Mesenchymal stem cell (in vitro differentiated cells and primary cell): ENCODE measurements at regions not wholly inside any gene's neighbourhood (a gene's known extent, or its start where the extent isn't known, plus 50 kb on each side); places are given as distances from the start of the nearest gene placed in this dataset.
A peak's percentile ranks its signal among the peaks of the same experiment; 100 is the strongest.

Experiments used
- DNase-seq: peaks from one replicate; pipeline ENCODE4 v3.0.0-alpha.2; 2013
- H2AFZ ChIP-seq: one replicate; pipeline ENCODE4 v1.6.1; 2013; ENCODE audit warnings: low read depth, mild to moderate bottlenecking, control low read depth, inconsistent platforms, low read length, moderate library complexity
- H2AK5ac ChIP-seq: 2 replicates; pipeline ENCODE4 v1.6.1; 2013; ENCODE audit warnings: low read length, moderate library complexity, mild to moderate bottlenecking, inconsistent platforms; ENCODE audit not compliant: severe bottlenecking
- H2BK120ac ChIP-seq: one replicate; pipeline ENCODE4 v1.6.1; 2013; ENCODE audit warnings: low read depth, mild to moderate bottlenecking, inconsistent platforms, low read length, moderate library complexity
- H2BK12ac ChIP-seq, 2 experiments: one replicate each; pipeline ENCODE4 v1.6.1; 2013; ENCODE audit warnings: inconsistent platforms in 2 of 2, low read length in 2 of 2, mild to moderate bottlenecking in 2 of 2, moderate library complexity in 2 of 2, control low read depth in 1 of 2
- H2BK15ac ChIP-seq: one replicate; pipeline ENCODE4 v1.6.1; 2013; ENCODE audit warnings: mild to moderate bottlenecking, low read depth, inconsistent platforms; ENCODE audit not compliant: poor library complexity, severe bottlenecking
- H2BK5ac ChIP-seq: 2 replicates; pipeline ENCODE4 v1.6.1; 2013; ENCODE audit warnings: low read depth, mild to moderate bottlenecking, low read length, control low read depth, inconsistent platforms; ENCODE audit not compliant: poor library complexity, severe bottlenecking
- H3K14ac ChIP-seq, 2 experiments: one replicate each; pipeline ENCODE4 v1.6.1; 2013; ENCODE audit warnings: inconsistent platforms in 2 of 2, low read length in 2 of 2, control low read depth in 1 of 2, mild to moderate bottlenecking in 1 of 2, moderate library complexity in 1 of 2
- H3K18ac ChIP-seq, 2 experiments: one replicate each; pipeline ENCODE4 v1.6.1; 2013; ENCODE audit warnings: inconsistent platforms in 2 of 2, low read length in 2 of 2, control low read depth in 1 of 2, low read depth in 1 of 2, mild to moderate bottlenecking in 1 of 2
- H3K23ac ChIP-seq, 2 experiments: one replicate each; pipeline ENCODE4 v1.6.1; 2013; ENCODE audit warnings: inconsistent platforms in 2 of 2, low read length in 2 of 2, mild to moderate bottlenecking in 2 of 2, moderate library complexity in 2 of 2, control low read depth in 1 of 2
- H3K27ac ChIP-seq: 2 replicates; pipeline ENCODE4 v1.5.1; 2013; ENCODE audit warnings: mild to moderate bottlenecking, moderate library complexity, low read length, control low read depth, inconsistent platforms; ENCODE audit not compliant: poor library complexity, severe bottlenecking
- H3K27me3 ChIP-seq, 2 experiments: 2 replicates each; pipeline versions ENCODE4 v1.6.1 to v1.7.0; 2013; ENCODE audit warnings: low read length in 2 of 2, mild to moderate bottlenecking in 2 of 2, moderate library complexity in 2 of 2, control low read depth in 1 of 2, inconsistent platforms in 1 of 2; ENCODE audit not compliant: control insufficient read depth in 1 of 2, insufficient read depth in 1 of 2
- H3K36me3 ChIP-seq, 2 experiments: 2 replicates each; pipeline versions ENCODE4 v1.6.1 to v1.7.0; 2013; ENCODE audit warnings: low read length in 2 of 2, control low read depth in 1 of 2, inconsistent platforms in 1 of 2, low read depth in 1 of 2, mild to moderate bottlenecking in 1 of 2; ENCODE audit not compliant: insufficient read depth in 2 of 2, control insufficient read depth in 1 of 2
- H3K4ac ChIP-seq, 2 experiments: one replicate each; pipeline ENCODE4 v1.6.1; 2013; ENCODE audit warnings: inconsistent platforms in 2 of 2, low read length in 2 of 2, mild to moderate bottlenecking in 2 of 2, moderate library complexity in 2 of 2, control low read depth in 1 of 2, low read depth in 1 of 2
- H3K4me1 ChIP-seq: 2 replicates; pipeline ENCODE4 v1.6.1; 2013; ENCODE audit warnings: low read depth, low read length, control low read depth; ENCODE audit not compliant: control insufficient read depth, insufficient read depth
- H3K4me2 ChIP-seq: 2 replicates; pipeline ENCODE4 v1.6.1; 2013; ENCODE audit warnings: low read length, mild to moderate bottlenecking, inconsistent platforms; ENCODE audit not compliant: poor library complexity, severe bottlenecking
- H3K4me3 ChIP-seq, 2 experiments: 2 replicates each; pipeline versions ENCODE4 v1.5.1 to v1.7.0; 2013; ENCODE audit warnings: low read length in 2 of 2, mild to moderate bottlenecking in 2 of 2, control low read depth in 1 of 2, low read depth in 1 of 2; ENCODE audit not compliant: insufficient read depth in 1 of 2
- H3K79me1 ChIP-seq: replicated peaks from 2 replicates; pipeline ENCODE4 v1.6.1; 2013; ENCODE audit warnings: mild to moderate bottlenecking, control low read depth, low read length, inconsistent platforms; ENCODE audit not compliant: poor library complexity, severe bottlenecking
- H3K9ac ChIP-seq: 2 replicates; pipeline ENCODE4 v1.7.0; 2013; ENCODE audit warnings: mild to moderate bottlenecking, low read length, moderate library complexity
- H3K9me3 ChIP-seq: 2 replicates; pipeline ENCODE4 v1.7.0; 2013; ENCODE audit warnings: mild to moderate bottlenecking, low read length; ENCODE audit not compliant: control insufficient read depth
- H4K8ac ChIP-seq: one replicate; pipeline ENCODE4 v1.6.1; 2013; ENCODE audit warnings: inconsistent platforms, mild to moderate bottlenecking, low read length, moderate library complexity
- H4K91ac ChIP-seq: one replicate; pipeline ENCODE4 v1.6.1; 2013; ENCODE audit warnings: mild to moderate bottlenecking, low read length, inconsistent platforms
- WGBS: methylation state at CpG from one replicate; pipeline ENCODE4 v1.1.7; 2013; ENCODE audit warnings: mixed read lengths; 5-methylcytosine and 5-hydroxymethylcytosine counted together

GRCh38 chrX:9117851-9118250 lies 83.9 kb upstream of the FAM9B start:
- no peak for DNase-seq
- no peaks in the 10 kb centered on the region for H3K27me3 ChIP-seq
- no CpG with 5 or more reads among the region's 1 CpG for WGBS
- no peak overlapping the region for H2BK12ac ChIP-seq
- H2AFZ ChIP-seq = no peak overlapping the region
- H3K9ac ChIP-seq = no peak overlapping the region
- no peak overlapping the region for H3K18ac ChIP-seq
- no peak overlapping the region for H3K27ac ChIP-seq
- no peak overlapping the region for H4K91ac ChIP-seq
- no peak overlapping the region for H2BK5ac ChIP-seq
- no peak overlapping the region for H2BK15ac ChIP-seq
- no peak overlapping the region for H3K14ac ChIP-seq
- H3K4me2 ChIP-seq = no peak overlapping the region
- H3K23ac ChIP-seq = no peak overlapping the region
- no peak overlapping the region for H2AK5ac ChIP-seq
- H3K36me3 ChIP-seq = no peaks in the 10 kb centered on the region
- no peaks in the 10 kb centered on the region for H3K4me1 ChIP-seq
- H3K79me1 ChIP-seq = no peaks in the 10 kb centered on the region
- no peaks in the 10 kb centered on the region for H3K9me3 ChIP-seq
- H3K4me3 ChIP-seq = no peak overlapping the region
- H3K4ac ChIP-seq = no peak overlapping the region
- H4K8ac ChIP-seq = no peak overlapping the region
- H2BK120ac ChIP-seq = no peak overlapping the region

DNA sequence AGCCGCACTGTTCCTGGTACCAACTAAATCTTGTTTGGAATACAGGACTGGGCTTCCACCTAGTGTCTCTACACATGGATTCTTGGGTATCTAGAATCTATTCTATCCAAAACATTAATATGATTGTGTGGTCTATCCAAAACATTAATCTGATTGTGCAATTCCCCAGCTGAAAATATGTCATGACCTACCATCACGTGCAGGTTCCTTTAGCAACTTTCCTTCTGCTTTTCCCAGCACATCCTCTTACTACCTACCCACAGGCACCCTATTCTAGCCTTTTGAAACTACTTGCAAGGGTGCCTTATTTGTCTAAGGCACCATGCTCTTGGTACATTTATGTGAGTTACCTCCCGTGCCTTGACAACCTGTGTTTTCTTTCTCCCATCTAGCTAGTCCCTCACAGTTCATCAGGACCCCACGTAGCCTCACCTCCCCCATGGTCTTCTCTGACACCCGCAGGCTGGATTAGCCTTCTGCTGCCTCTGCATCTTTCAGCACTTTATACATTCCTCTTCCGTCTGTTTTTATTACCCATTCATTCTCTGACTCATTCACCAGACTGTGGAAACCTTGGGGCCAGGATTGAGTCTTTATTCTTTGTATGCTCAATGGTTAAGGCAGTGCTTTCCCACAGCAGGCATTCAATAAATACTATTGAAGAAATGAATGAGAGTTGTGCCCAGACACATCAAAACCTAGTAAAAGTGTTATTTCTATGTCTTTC lies 88.8 kb upstream of the FAM9B start:
- H3K27ac ChIP-seq = no peak overlapping the region
- no peak overlapping the region for H3K4me3 ChIP-seq
- H4K91ac ChIP-seq = no peak overlapping the region
- no peaks in the 10 kb centered on the region for H3K4me1 ChIP-seq
- peak overlapping the region in 1 of 2 experiments; percentile 48 for H3K14ac ChIP-seq
- no peak overlapping the region for H2BK5ac ChIP-seq
- H3K27me3 ChIP-seq = no peaks in the 10 kb centered on the region
- H3K36me3 ChIP-seq = no peaks in the 10 kb centered on the region
- no peak overlapping the region for H2BK120ac ChIP-seq
- H3K18ac ChIP-seq = peak overlapping the region in 1 of 2 experiments; percentile 12
- no peak overlapping the region for H4K8ac ChIP-seq
- no peak overlapping the region for H3K23ac ChIP-seq
- H2BK15ac ChIP-seq = no peak overlapping the region
- H2BK12ac ChIP-seq = no peak overlapping the region
- DNase-seq = peak; percentile 33
- no peaks in the 10 kb centered on the region for H3K9me3 ChIP-seq
- H2AK5ac ChIP-seq = no peak overlapping the region
- no peaks in the 10 kb centered on the region for H3K79me1 ChIP-seq
- H3K9ac ChIP-seq = no peak overlapping the region
- 61% methylated on average over 4 of the region's 6 CpGs for WGBS
- no peak overlapping the region for H2AFZ ChIP-seq
- H3K4me2 ChIP-seq = no peak overlapping the region
- no peak overlapping the region for H3K4ac ChIP-seq

DNA sequence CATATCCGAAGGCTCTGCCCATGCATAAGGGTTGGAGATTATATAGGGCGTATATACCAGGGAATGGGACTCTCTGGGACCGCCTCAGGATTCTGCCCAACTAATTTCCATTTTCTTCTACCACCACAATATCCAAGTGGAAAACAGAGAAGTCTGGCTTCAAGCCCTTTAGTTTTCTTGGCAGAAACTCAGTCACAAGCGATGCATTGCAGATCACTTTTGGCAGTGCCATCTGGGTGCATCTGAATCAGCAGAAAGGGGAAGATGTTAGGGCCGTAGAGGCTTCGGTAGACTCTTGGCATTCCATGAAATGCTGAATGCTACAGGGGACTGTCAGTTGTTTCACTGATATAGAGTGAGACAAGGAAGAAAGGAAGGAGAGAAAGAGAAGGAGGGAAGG lies 94.1 kb upstream of the FAM9B start:
- Histone ChIP-seq H2AFZ (no peak overlapping the region), H3K36me3 (no peaks in the 10 kb centered on the region), H3K18ac (no peak overlapping the region), H3K4me3 (no peak overlapping the region), H3K4me2 (no peak overlapping the region), H2BK12ac (no peak overlapping the region), H2BK120ac (no peak overlapping the region), H3K23ac (no peak overlapping the region), H2AK5ac (no peak overlapping the region), H3K27ac (no peak overlapping the region), H3K14ac (no peak overlapping the region), H3K9ac (no peak overlapping the region), H3K9me3 (no peaks in the 10 kb centered on the region), H3K79me1 (no peaks in the 10 kb centered on the region), H4K91ac (no peak overlapping the region), H4K8ac (no peak overlapping the region), H2BK5ac (no peak overlapping the region), H3K27me3 (no peaks in the 10 kb centered on the region), H2BK15ac (no peak overlapping the region), H3K4me1 (no peaks in the 10 kb centered on the region), H3K4ac (no peak overlapping the region)
- DNase-seq = no peak
- WGBS = 99% methylated on average over 5 of the region's 6 CpGs

GRCh38 chrX:9130031-9130430 lies 96.1 kb upstream of the FAM9B start:
- no peak overlapping the region for H3K4ac ChIP-seq
- no peaks in the 10 kb centered on the region for H3K9me3 ChIP-seq
- no peak overlapping the region for H4K8ac ChIP-seq
- H2BK12ac ChIP-seq = no peak overlapping the region
- no peak overlapping the region for H2BK15ac ChIP-seq
- no peak overlapping the region for H3K27ac ChIP-seq
- H3K79me1 ChIP-seq = no peaks in the 10 kb centered on the region
- H3K18ac ChIP-seq = no peak overlapping the region
- H4K91ac ChIP-seq = no peak overlapping the region
- no peak overlapping the region for H2AK5ac ChIP-seq
- H2AFZ ChIP-seq = no peak overlapping the region
- H2BK120ac ChIP-seq = no peak overlapping the region
- 96% methylated on average over 7 of the region's 8 CpGs for WGBS
- no peak overlapping the region for H3K14ac ChIP-seq
- H3K4me2 ChIP-seq = no peak overlapping the region
- no peaks in the 10 kb centered on the region for H3K27me3 ChIP-seq
- H3K4me3 ChIP-seq = no peak overlapping the region
- no peaks in the 10 kb centered on the region for H3K4me1 ChIP-seq
- no peak overlapping the region for H3K23ac ChIP-seq
- H2BK5ac ChIP-seq = no peak overlapping the region
- no peak overlapping the region for H3K9ac ChIP-seq
- H3K36me3 ChIP-seq = no peaks in the 10 kb centered on the region
- no peak for DNase-seq
